GM10248 (cell line): ENCODE measurements at regions not wholly inside any gene's neighbourhood (a gene's known extent, or its start where the extent isn't known, plus 50 kb on each side); places are given as distances from the start of the nearest gene placed in this dataset.

Experiments
- CTCF ChIA-PET: fragments of 300-600 bp; sonication (Branson Sonifier 250); formaldehyde crosslinking; extraction: SDS; loops from one replicate; lab custom pipeline; 2021; ENCODE audit warnings: antibody characterized with exemption; lab: Yijun Ruan, JAX
- POLR2A ChIA-PET: fragments of 350-650 bp; sonication (Branson Sonifier 250); formaldehyde crosslinking; extraction: SDS; loops from one replicate; lab custom pipeline; 2020; ENCODE audit warnings: antibody characterized with exemption; lab: Yijun Ruan, JAX
- DNase-seq: peaks from one replicate; pipeline ENCODE4 v3.0.0; 2012; ENCODE audit errors: extremely low spot score
- TF ChIP-seq, protein P1 (sequence below): IDR thresholded peaks from 2 replicates; pipeline ENCODE4 v1.5.1; 2012; ENCODE audit warnings: mild to moderate bottlenecking, low read depth; ENCODE audit errors: extremely low read depth, missing control alignments, control extremely low read depth

DNA sequence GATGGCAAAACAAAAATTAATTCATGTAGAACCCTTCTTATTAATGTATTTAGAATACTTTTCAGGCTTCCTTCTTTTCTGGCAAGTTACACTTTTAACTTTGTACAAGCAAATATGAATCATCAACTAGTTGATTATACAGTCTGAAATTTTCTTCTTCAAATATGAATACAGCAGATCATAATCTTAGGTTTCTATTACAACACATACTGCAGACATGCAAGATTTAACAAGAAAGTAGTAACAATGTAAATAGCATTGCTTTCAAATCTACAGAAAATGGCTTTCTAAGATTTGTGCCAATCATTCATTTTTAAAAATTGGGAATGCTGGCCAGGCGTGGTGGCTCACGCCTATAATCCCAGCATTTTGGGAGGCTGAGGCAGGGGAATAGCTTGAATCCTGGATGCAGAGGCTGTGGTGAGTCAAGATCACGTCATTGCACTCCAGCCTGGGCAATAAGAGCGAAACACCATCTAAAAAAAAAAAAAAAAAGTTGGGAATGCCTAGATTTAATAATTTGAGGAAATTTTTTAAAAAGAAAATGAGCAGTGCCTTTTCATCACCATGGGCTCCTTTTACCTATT, 68.4 kb upstream of the DPYD start:
- CTCF ChIA-PET, result no interaction called here
- TF ChIP-seq, protein P1, sequence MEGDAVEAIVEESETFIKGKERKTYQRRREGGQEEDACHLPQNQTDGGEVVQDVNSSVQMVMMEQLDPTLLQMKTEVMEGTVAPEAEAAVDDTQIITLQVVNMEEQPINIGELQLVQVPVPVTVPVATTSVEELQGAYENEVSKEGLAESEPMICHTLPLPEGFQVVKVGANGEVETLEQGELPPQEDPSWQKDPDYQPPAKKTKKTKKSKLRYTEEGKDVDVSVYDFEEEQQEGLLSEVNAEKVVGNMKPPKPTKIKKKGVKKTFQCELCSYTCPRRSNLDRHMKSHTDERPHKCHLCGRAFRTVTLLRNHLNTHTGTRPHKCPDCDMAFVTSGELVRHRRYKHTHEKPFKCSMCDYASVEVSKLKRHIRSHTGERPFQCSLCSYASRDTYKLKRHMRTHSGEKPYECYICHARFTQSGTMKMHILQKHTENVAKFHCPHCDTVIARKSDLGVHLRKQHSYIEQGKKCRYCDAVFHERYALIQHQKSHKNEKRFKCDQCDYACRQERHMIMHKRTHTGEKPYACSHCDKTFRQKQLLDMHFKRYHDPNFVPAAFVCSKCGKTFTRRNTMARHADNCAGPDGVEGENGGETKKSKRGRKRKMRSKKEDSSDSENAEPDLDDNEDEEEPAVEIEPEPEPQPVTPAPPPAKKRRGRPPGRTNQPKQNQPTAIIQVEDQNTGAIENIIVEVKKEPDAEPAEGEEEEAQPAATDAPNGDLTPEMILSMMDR, result no peak
- POLR2A ChIA-PET, result no interaction called here
- no peak for DNase-seq

GRCh38 chr1:97986041-97987005, 65.5 kb upstream of the DPYD start:
- TF ChIP-seq, protein P1, result no peak
- DNase-seq, result no peak
- ChIA-PET POLR2A (no interaction called here), CTCF (interaction anchor here (1.1 to 2.9 kb wide), 4 partner anchors 9 to 31 kb away, joined by 3 to 12 read pairs (median 3); no protein-coding TSS in a partner anchor)

GRCh38 chr1:97983126-97983525, 62.3 kb upstream of the DPYD start:
- POLR2A ChIA-PET, result no interaction called here
- TF ChIP-seq, protein P1, result no peak
- no peak for DNase-seq
- CTCF ChIA-PET, result interaction anchor here (1.0 to 1.3 kb wide), 3 partner anchors 12 to 71 kb away, joined by 3 read pairs; no protein-coding TSS in a partner anchor

- ChIA-PET POLR2A (no interaction called here), CTCF (no interaction called here)
- TF ChIP-seq, protein P1, result no peak
- DNase-seq, result no peak
Observed at GRCh38 chr1:97980530-97980929, 59.7 kb upstream of the DPYD start.

GRCh38 chr1:97976801-97977200, 56.0 kb upstream of the DPYD start:
- TF ChIP-seq, protein P1, result no peak
- no peak for DNase-seq
- POLR2A ChIA-PET, result no interaction called here
- CTCF ChIA-PET, result interaction anchor here (1.5 to 3.6 kb wide), 3 partner anchors 9 to 19 kb away, joined by 3 to 13 read pairs (median 12); no protein-coding TSS in a partner anchor
